ENCODE measurements at regions not wholly inside any gene's neighbourhood (a gene's known extent, or its start where the extent isn't known, plus 50 kb on each side); places are given as distances from the start of the nearest gene placed in this dataset.

GRCh38 chr15:91795235-91795634, 58.3 kb upstream of the SLCO3A1 start:
- Histone ChIP-seq H3K27me3 (ENCODE audit: low read depth, low read length) (0 out of 2 replicates have a peak, but pooled peaks cover 4% of the 10 kb centered on the region), H3K4me1 (ENCODE audit: low read length) (no peaks in the 10 kb centered on the region), H4K20me1 (ENCODE audit: insufficient read depth, low read length) (no peaks in the 10 kb centered on the region), H3K9me3 (ENCODE audit: insufficient read depth, low read length) (no peaks in the 10 kb centered on the region), H3K9ac (ENCODE audit: low read length) (no peak overlapping the region), H3K36me3 (replicated peaks; ENCODE audit: low read depth, low read length) (no peaks in the 10 kb centered on the region), H2AFZ (ENCODE audit: low read depth, low read length) (no peak overlapping the region), H3K27ac (ENCODE audit: low read length) (no peak overlapping the region), H3K4me2 (ENCODE audit: low read length) (no peak overlapping the region), H3K79me2 (ENCODE audit: low read length) (no peaks in the 10 kb centered on the region), H3K4me3 (ENCODE audit: low read length) (no peak overlapping the region)
- TF ChIP-seq, protein P1, sequence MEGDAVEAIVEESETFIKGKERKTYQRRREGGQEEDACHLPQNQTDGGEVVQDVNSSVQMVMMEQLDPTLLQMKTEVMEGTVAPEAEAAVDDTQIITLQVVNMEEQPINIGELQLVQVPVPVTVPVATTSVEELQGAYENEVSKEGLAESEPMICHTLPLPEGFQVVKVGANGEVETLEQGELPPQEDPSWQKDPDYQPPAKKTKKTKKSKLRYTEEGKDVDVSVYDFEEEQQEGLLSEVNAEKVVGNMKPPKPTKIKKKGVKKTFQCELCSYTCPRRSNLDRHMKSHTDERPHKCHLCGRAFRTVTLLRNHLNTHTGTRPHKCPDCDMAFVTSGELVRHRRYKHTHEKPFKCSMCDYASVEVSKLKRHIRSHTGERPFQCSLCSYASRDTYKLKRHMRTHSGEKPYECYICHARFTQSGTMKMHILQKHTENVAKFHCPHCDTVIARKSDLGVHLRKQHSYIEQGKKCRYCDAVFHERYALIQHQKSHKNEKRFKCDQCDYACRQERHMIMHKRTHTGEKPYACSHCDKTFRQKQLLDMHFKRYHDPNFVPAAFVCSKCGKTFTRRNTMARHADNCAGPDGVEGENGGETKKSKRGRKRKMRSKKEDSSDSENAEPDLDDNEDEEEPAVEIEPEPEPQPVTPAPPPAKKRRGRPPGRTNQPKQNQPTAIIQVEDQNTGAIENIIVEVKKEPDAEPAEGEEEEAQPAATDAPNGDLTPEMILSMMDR (IDR thresholded peaks at IDR 0.05; ENCODE audit: low read depth, low read length): no peak
- TF ChIP-seq EZH2phosphoT487 (IDR thresholded peaks at IDR 0.05; ENCODE audit: low read depth): no peak

- H3K36me3 ChIP-seq (replicated peaks; ENCODE audit: low read depth, low read length): no peaks in the 10 kb centered on the region
- H3K4me3 ChIP-seq (ENCODE audit: low read length): no peak overlapping the region
Measured at GRCh38 chr15:91801836-91802534, 51.5 kb upstream of the SLCO3A1 start.

DNA sequence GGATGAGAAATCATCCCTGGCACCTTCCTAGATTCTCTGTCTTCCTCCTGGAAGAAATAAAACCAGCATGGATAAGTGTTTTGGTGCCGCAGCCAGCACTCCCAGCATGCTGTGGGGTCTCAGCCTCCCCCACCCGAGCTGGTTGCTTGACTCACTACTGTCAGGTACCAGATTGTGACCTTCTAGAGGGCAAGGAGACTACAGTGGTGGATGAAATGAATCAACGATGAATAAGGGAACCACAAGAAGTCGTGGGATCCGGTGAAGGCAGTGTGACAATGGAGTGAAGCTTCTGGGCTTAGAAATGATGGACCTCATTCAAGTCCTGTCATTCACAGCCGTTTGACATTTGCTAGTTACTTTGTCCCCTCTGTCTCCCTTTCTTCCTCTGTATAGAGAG, 50.2 kb upstream of the SLCO3A1 start:
- H3K9ac ChIP-seq (ENCODE audit: low read length): no peak overlapping the region
- TF ChIP-seq, protein P1 (IDR thresholded peaks at IDR 0.05; ENCODE audit: low read depth, low read length): no peak
- TF ChIP-seq EZH2phosphoT487 (IDR thresholded peaks at IDR 0.05; ENCODE audit: low read depth): no peak
- H3K27ac ChIP-seq (ENCODE audit: low read length): no peak overlapping the region
- no peaks in the 10 kb centered on the region for H3K79me2 ChIP-seq (ENCODE audit: low read length)
- no peaks in the 10 kb centered on the region for H4K20me1 ChIP-seq (ENCODE audit: insufficient read depth, low read length)
- no peaks in the 10 kb centered on the region for H3K36me3 ChIP-seq (replicated peaks; ENCODE audit: low read depth, low read length)
- H3K9me3 ChIP-seq (ENCODE audit: insufficient read depth, low read length): no peaks in the 10 kb centered on the region
- H3K4me1 ChIP-seq (ENCODE audit: low read length): no peaks in the 10 kb centered on the region
- no peak overlapping the region for H2AFZ ChIP-seq (ENCODE audit: low read depth, low read length)
- peaks cover 31% of the 10 kb centered on the region for H3K27me3 ChIP-seq (ENCODE audit: low read depth, low read length)
- H3K4me3 ChIP-seq (ENCODE audit: low read length): no peak overlapping the region
- no peak overlapping the region for H3K4me2 ChIP-seq (ENCODE audit: low read length)

More at GRCh38 chr15:91801836-91802534, 51.5 kb upstream of the SLCO3A1 start:
- H2AFZ ChIP-seq (ENCODE audit: low read depth, low read length): no peak overlapping the region
- TF ChIP-seq EZH2phosphoT487 (IDR thresholded peaks at IDR 0.05; ENCODE audit: low read depth): no peak
- TF ChIP-seq, protein P1 (IDR thresholded peaks at IDR 0.05; ENCODE audit: low read depth, low read length): no peak
- no peak overlapping the region for H3K27ac ChIP-seq (ENCODE audit: low read length)
- H3K79me2 ChIP-seq (ENCODE audit: low read length): no peaks in the 10 kb centered on the region
- H3K4me2 ChIP-seq (ENCODE audit: low read length): no peak overlapping the region
- H3K4me1 ChIP-seq (ENCODE audit: low read length): no peaks in the 10 kb centered on the region
- H4K20me1 ChIP-seq (ENCODE audit: insufficient read depth, low read length): no peaks in the 10 kb centered on the region
- H3K9ac ChIP-seq (ENCODE audit: low read length): no peak overlapping the region
- H3K9me3 ChIP-seq (ENCODE audit: insufficient read depth, low read length): no peaks in the 10 kb centered on the region
- H3K27me3 ChIP-seq (ENCODE audit: low read depth, low read length): peaks cover 31% of the 10 kb centered on the region

All from OCI-LY3 (cell line).